ENCODE measurements at regions not wholly inside any gene's neighbourhood (a gene's known extent, or its start where the extent isn't known, plus 50 kb on each side); places are given as distances from the start of the nearest gene placed in this dataset.

DNA sequence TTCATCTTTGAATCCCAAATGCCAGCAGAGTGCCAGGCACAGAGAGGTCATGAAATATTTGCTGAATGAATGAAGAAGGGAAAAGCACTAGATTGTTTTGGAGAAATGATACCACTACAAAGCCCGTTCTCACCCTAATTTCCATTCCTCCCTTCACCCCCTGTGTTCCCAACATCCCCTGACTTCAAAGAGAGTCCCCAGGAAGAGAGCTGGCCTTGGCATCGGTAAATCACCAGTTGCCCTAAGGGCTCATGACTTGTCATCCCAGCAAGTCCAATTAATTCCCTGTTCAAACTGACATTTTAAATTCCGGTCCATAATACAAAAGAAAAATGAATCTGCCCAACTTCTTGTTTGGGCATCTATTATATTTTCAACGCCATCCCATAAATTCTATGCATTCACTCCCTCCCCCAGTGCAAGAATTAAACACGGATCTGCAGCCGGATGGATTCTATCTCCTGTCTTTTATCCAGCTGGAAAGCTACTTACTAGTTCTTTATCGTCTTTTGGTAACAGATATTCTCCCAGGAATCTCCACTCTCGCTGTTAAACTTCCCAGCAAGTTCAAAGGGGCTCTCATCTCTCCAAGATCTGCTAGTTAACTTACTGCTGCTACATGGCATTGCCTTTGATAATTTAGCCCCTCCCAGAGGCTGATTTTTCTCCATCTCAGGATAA, 63.9 kb upstream of the TSC22D2 start:
- TF ChIP-seq CTCF (IDR thresholded peaks at IDR 0.05; ENCODE audit: low read length), result no peak
- no peak for TF ChIP-seq EZH2 (optimal IDR thresholded peaks at IDR 0.05; ENCODE audit: low read depth, low read length)
